ENCODE measurements at regions not wholly inside any gene's neighbourhood (a gene's known extent, or its start where the extent isn't known, plus 50 kb on each side); places are given as distances from the start of the nearest gene placed in this dataset.

DNA sequence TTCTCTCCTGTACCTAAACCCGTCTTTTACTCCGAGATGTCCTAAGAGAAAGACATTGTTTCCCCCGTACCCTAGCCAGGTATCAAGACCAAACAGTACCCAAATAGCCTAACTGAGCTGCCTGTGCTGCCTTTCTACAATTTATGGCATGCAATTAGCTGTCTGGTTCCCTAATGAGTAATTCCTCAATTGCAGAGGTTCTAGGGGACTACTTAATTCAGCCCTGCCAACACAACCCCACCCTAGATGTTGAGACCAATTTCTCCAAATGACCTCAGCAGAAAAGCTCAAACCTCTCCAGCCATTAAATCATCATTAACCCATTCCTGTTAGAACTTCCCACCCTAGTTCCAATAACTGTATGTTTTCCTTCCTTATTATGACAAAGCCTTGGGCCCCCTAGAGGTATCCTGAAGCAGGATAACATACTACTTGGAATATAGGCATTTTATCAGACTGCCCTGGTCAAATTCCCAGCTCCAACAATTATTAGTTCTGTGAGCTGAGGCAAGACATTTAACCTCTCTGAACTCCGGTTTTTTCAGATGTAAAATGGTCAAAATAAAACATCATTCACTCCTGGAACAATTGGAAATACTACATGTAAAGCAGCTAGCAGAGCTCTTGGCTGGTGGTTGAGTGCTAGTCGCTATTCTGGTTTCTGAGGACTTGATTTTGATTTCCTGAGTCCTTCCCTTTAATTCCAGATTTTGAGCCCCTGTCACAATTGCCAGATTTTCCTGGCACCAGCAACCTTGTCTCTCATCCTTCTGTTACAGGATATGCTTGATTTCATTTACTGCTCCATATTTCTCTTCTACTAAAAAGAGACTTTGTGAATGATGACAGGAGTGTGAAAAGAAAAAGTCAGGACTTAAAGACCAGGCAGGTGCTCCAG, 244.6 kb upstream of the TENM3 start:
- Histone ChIP-seq H3K4me3 (ENCODE audit: severe bottlenecking) (no peak overlapping the region), H3K27me3 (ENCODE audit: insufficient read depth, poor library complexity, severe bottlenecking) (no peaks in the 10 kb centered on the region), H3K9me3 (ENCODE audit: severe bottlenecking) (no peaks in the 10 kb centered on the region), H3K4me1 (ENCODE audit: insufficient read depth, poor library complexity, severe bottlenecking) (no peaks in the 10 kb centered on the region), H3K27ac (ENCODE audit: poor library complexity, severe bottlenecking) (no peak overlapping the region), H3K36me3 (ENCODE audit: low read depth) (no peaks in the 10 kb centered on the region)
- TF ChIP-seq CTCF (IDR thresholded peaks at IDR 0.05; ENCODE audit: poor library complexity, severe bottlenecking): peak; percentile 23
- no peak for DNase-seq (ENCODE audit: low spot score)
- ATAC-seq (ENCODE audit: low read depth): no peak

GRCh38 chr4:182000077-182000476, 243.1 kb upstream of the TENM3 start:
- ATAC-seq (ENCODE audit: low read depth) (no peak), DNase-seq (ENCODE audit: low spot score) (no peak)
- H3K4me3 ChIP-seq (ENCODE audit: severe bottlenecking): no peak overlapping the region
- H3K9me3 ChIP-seq (ENCODE audit: severe bottlenecking): no peaks in the 10 kb centered on the region
- no peaks in the 10 kb centered on the region for H3K27me3 ChIP-seq (ENCODE audit: insufficient read depth, poor library complexity, severe bottlenecking)
- no peaks in the 10 kb centered on the region for H3K4me1 ChIP-seq (ENCODE audit: insufficient read depth, poor library complexity, severe bottlenecking)
- TF ChIP-seq CTCF (IDR thresholded peaks at IDR 0.05; ENCODE audit: poor library complexity, severe bottlenecking): no peak
- no peak overlapping the region for H3K27ac ChIP-seq (ENCODE audit: poor library complexity, severe bottlenecking)
- no peaks in the 10 kb centered on the region for H3K36me3 ChIP-seq (ENCODE audit: low read depth)

DNA sequence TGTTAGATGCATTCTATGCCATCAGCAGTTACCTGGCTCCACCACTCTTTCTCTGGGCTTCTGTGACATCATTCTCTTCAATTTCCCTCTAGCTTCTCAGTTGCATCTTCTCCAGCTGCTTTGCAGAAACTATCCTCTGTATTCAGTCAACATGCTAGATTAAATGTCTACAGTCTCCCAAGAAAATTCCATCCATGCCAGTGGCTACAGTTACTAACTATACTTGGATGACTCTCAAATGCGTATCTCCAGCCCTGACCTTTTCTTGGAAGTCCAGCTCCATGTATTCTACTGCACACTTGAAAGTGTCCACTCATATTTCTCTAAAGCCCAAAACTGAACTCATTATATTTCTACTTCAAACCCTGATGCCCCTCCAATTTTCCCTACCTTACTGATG, 232.3 kb upstream of the TENM3 start:
- ATAC-seq (ENCODE audit: low read depth): no peak
- no peak for DNase-seq (ENCODE audit: low spot score)
- Histone ChIP-seq H3K4me3 (ENCODE audit: severe bottlenecking) (no peak overlapping the region), H3K36me3 (ENCODE audit: low read depth) (no peaks in the 10 kb centered on the region), H3K4me1 (ENCODE audit: insufficient read depth, poor library complexity, severe bottlenecking) (no peaks in the 10 kb centered on the region), H3K27ac (ENCODE audit: poor library complexity, severe bottlenecking) (no peak overlapping the region), H3K9me3 (ENCODE audit: severe bottlenecking) (no peaks in the 10 kb centered on the region), H3K27me3 (ENCODE audit: insufficient read depth, poor library complexity, severe bottlenecking) (no peaks in the 10 kb centered on the region)
- TF ChIP-seq CTCF (IDR thresholded peaks at IDR 0.05; ENCODE audit: poor library complexity, severe bottlenecking): no peak

DNA sequence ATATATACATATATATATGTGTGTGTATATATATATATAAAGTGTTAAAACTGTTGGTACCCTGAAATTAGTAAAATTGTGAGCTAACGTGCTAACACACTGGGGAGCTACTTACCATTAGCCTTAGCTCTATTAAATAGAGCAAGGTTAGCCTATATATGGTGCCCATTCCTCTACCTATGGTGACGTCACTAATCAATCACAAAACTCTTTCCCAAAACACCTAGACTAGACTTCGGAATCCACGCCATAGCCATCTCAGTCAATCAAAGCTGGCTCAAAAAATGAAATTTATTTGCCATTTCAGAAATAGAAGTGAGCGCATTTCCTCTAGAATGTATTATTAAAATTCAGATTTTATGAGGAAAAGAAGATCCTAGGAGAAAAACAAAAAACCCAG, 229.0 kb upstream of the TENM3 start:
- H3K4me1 ChIP-seq (ENCODE audit: insufficient read depth, poor library complexity, severe bottlenecking): no peaks in the 10 kb centered on the region
- H3K36me3 ChIP-seq (ENCODE audit: low read depth): no peaks in the 10 kb centered on the region
- no peak for TF ChIP-seq CTCF (IDR thresholded peaks at IDR 0.05; ENCODE audit: poor library complexity, severe bottlenecking)
- no peak overlapping the region for H3K4me3 ChIP-seq (ENCODE audit: severe bottlenecking)
- DNase-seq (ENCODE audit: low spot score): no peak
- no peaks in the 10 kb centered on the region for H3K27me3 ChIP-seq (ENCODE audit: insufficient read depth, poor library complexity, severe bottlenecking)
- ATAC-seq (ENCODE audit: low read depth): no peak
- no peak overlapping the region for H3K27ac ChIP-seq (ENCODE audit: poor library complexity, severe bottlenecking)
- H3K9me3 ChIP-seq (ENCODE audit: severe bottlenecking): no peaks in the 10 kb centered on the region

DNA sequence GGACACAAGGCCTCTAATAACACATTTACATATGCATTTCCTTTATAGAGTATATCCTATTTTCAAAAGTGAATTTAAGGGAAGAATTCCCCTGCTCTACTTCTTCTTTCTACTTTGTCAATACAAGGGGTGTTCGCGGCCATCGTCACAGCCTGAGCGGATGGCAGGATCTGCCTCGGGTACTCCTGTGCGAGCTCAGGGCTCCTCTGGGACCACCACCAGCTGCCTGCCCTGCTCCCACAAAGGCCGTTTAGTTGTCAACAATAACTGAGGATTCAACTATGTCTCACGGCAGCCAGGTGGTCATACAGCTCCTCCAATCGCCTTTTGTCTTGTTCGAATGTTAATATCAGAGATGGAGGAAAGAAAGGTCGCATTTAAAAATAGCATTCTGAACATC, 228.2 kb upstream of the TENM3 start:
- no peak for TF ChIP-seq CTCF (IDR thresholded peaks at IDR 0.05; ENCODE audit: poor library complexity, severe bottlenecking)
- Histone ChIP-seq H3K9me3 (ENCODE audit: severe bottlenecking) (no peaks in the 10 kb centered on the region), H3K4me1 (ENCODE audit: insufficient read depth, poor library complexity, severe bottlenecking) (no peaks in the 10 kb centered on the region), H3K4me3 (ENCODE audit: severe bottlenecking) (no peak overlapping the region), H3K27me3 (ENCODE audit: insufficient read depth, poor library complexity, severe bottlenecking) (no peaks in the 10 kb centered on the region), H3K27ac (ENCODE audit: poor library complexity, severe bottlenecking) (no peak overlapping the region), H3K36me3 (ENCODE audit: low read depth) (no peaks in the 10 kb centered on the region)
- DNase-seq (ENCODE audit: low spot score): no peak
- ATAC-seq (ENCODE audit: low read depth): no peak

Data from RWPE2 (cell line).